HCT116 (cell line): ENCODE measurements at regions not wholly inside any gene's neighbourhood (a gene's known extent, or its start where the extent isn't known, plus 50 kb on each side); places are given as distances from the start of the nearest gene placed in this dataset.

Source experiments
- CEBPB ChIP-seq: IDR thresholded peaks from 2 replicates; pipeline ENCODE4 v1.6.1; 2012; ENCODE audit warnings: low read depth
- CTCF ChIP-seq, 3 experiments: fragments of 200-600 bp in 1 of 3; sonication (generic) in 1 of 3; IDR thresholded peaks in 2 of 3; conservative IDR thresholded peaks in 1 of 3; 2 replicates each; pipeline ENCODE4 v1.5.1; 2012 to 2017; ENCODE audit warnings: low read depth in 2 of 3, low read length in 2 of 3, antibody characterized with exemption in 1 of 3, borderline replicate concordance in 1 of 3, control low read depth in 1 of 3, mild to moderate bottlenecking in 1 of 3, mixed read lengths in 1 of 3, mixed run types in 1 of 3, moderate library complexity in 1 of 3; ENCODE audit not compliant: insufficient read depth in 1 of 3
- EZH2 ChIP-seq: fragments of 200-600 bp; sonication (generic); IDR thresholded peaks from 2 replicates; pipeline ENCODE4 v1.6.1; 2017; ENCODE audit warnings: antibody characterized with exemption, mixed run types
- EZH2phosphoT487 ChIP-seq: fragments of 200-600 bp; IDR thresholded peaks from 2 replicates; pipeline ENCODE4 v1.6.1; 2018; ENCODE audit warnings: antibody characterized with exemption, borderline replicate concordance
- JUND ChIP-seq: IDR thresholded peaks from 2 replicates; pipeline ENCODE4 v1.6.1; 2012
- MAX ChIP-seq: IDR thresholded peaks from 2 replicates; pipeline ENCODE4 v1.6.1; 2012
- POLR2A ChIP-seq: IDR thresholded peaks from 2 replicates; pipeline ENCODE4 v1.7.0; 2011; ENCODE audit warnings: borderline replicate concordance; ENCODE audit not compliant: insufficient read depth, insufficient read length; ENCODE audit errors: extremely low read depth
- POLR2AphosphoS5 ChIP-seq: IDR thresholded peaks from 2 replicates; pipeline ENCODE4 v1.6.1; 2011; ENCODE audit warnings: mild to moderate bottlenecking, low read depth, low read length, moderate library complexity
- SIN3A ChIP-seq: IDR thresholded peaks from 2 replicates; pipeline ENCODE4 v1.6.1; 2012; ENCODE audit warnings: low read depth
- SP1 ChIP-seq: IDR thresholded peaks from 2 replicates; pipeline ENCODE4 v1.6.1; 2012; ENCODE audit warnings: low read depth
- SRF ChIP-seq: IDR thresholded peaks from 2 replicates; pipeline ENCODE4 v1.6.1; 2012; ENCODE audit warnings: low read depth
- ZFX ChIP-seq: fragments of 450-650 bp; IDR thresholded peaks from 2 replicates; pipeline ENCODE4 v1.6.1; 2017
- TF ChIP-seq, protein P1 (sequence below): IDR thresholded peaks from 2 replicates; pipeline ENCODE4 v1.6.1; 2012

GRCh38 chr5:110817459-110817858, 78.7 kb downstream of the SLC25A46 start:
- TF ChIP-seq CTCF (IDR thresholded peaks at IDR 0.05 in 2 of 3, conservative IDR thresholded peaks at IDR 0.05 in 1 of 3; ENCODE audit: borderline replicate concordance in 1 of 3, insufficient read depth in 1 of 3, low read depth in 2 of 3, low read length in 2 of 3) (no peak), EZH2phosphoT487 (no peak), EZH2 (no peak), MAX (no peak), ZFX (no peak), POLR2AphosphoS5 (no peak), CEBPB (no peak), JUND (no peak), SRF (no peak), SIN3A (no peak), POLR2A (no peak), SP1 (no peak)
- TF ChIP-seq, protein P1, sequence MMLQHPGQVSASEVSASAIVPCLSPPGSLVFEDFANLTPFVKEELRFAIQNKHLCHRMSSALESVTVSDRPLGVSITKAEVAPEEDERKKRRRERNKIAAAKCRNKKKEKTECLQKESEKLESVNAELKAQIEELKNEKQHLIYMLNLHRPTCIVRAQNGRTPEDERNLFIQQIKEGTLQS = no peak
